Neural cell (in vitro differentiated cells): ENCODE measurements at regions not wholly inside any gene's neighbourhood (a gene's known extent, or its start where the extent isn't known, plus 50 kb on each side); places are given as distances from the start of the nearest gene placed in this dataset.

ENCODE experiments used
- H2AFZ ChIP-seq: fragments of 200-600, 300-800 bp; sonication (generic), shearing (Covaris generic); 2 replicates; pipeline ENCODE4 v1.6.0; 2014; ENCODE audit warnings: low read depth, mild to moderate bottlenecking, antibody characterized with exemption, low read length, moderate library complexity
- H3F3A ChIP-seq: fragments of 200-600 bp; shearing (Covaris generic); 2 replicates; pipeline ENCODE4 v1.6.1; 2016; ENCODE audit warnings: mild to moderate bottlenecking, moderate library complexity, mixed read lengths, antibody characterized with exemption, low read length; ENCODE audit not compliant: insufficient read depth, poor library complexity, severe bottlenecking
- H3K27ac ChIP-seq: fragments of 200-600, 300-800 bp; sonication (generic), shearing (Covaris generic); 2 replicates; pipeline ENCODE4 v1.5.1; 2014; ENCODE audit warnings: mild to moderate bottlenecking, low read length, moderate library complexity
- H3K27me3 ChIP-seq: fragments of 300-800, 200-600 bp; sonication (generic), shearing (Covaris generic); 2 replicates; pipeline ENCODE4 v1.6.0; 2014; ENCODE audit warnings: mild to moderate bottlenecking, low read depth, low read length, moderate library complexity; ENCODE audit not compliant: insufficient read depth
- H3K36me3 ChIP-seq: fragments of 300-800, 200-600 bp; sonication (generic), shearing (Covaris generic); 2 replicates; pipeline ENCODE4 v1.5.1; 2014; ENCODE audit warnings: mild to moderate bottlenecking, antibody characterized with exemption, low read length, moderate library complexity; ENCODE audit not compliant: insufficient read depth
- H3K4me2 ChIP-seq: fragments of 300-800, 200-600 bp; sonication (generic), shearing (Covaris generic); 2 replicates; pipeline ENCODE4 v1.6.0; 2014; ENCODE audit warnings: mild to moderate bottlenecking, low read length
- H3K4me3 ChIP-seq: fragments of 300-800, 200-600 bp; sonication (generic), shearing (Covaris generic); 2 replicates; pipeline ENCODE4 v1.5.1; 2014; ENCODE audit warnings: mild to moderate bottlenecking, low read length, moderate library complexity
- H3K79me2 ChIP-seq: fragments of 200-600 bp; shearing (Covaris generic); replicated peaks from 2 replicates; pipeline ENCODE4 v1.6.0; 2014; ENCODE audit warnings: mild to moderate bottlenecking, low read length, moderate library complexity; ENCODE audit not compliant: insufficient read depth
- H3K9ac ChIP-seq: fragments of 300-800, 200-600 bp; sonication (generic), shearing (Covaris generic); 2 replicates; pipeline ENCODE4 v1.6.1; 2016; ENCODE audit warnings: mild to moderate bottlenecking, low read length, mixed read lengths
- H3K9me2 ChIP-seq: fragments of 200-600 bp; shearing (Covaris generic); 2 replicates; pipeline ENCODE4 v1.6.1; 2016; ENCODE audit warnings: mild to moderate bottlenecking, low read length, mixed read lengths; ENCODE audit not compliant: insufficient read depth
- H3K9me3 ChIP-seq: fragments of 200-600, 300-800 bp; sonication (generic), shearing (Covaris generic); 2 replicates; pipeline ENCODE4 v1.6.1; 2016; ENCODE audit warnings: mild to moderate bottlenecking, mixed run types, low read length, moderate library complexity, mixed read lengths
- H4K20me1 ChIP-seq: fragments of 200-600 bp; shearing (Covaris generic); 2 replicates; pipeline ENCODE4 v1.6.1; 2016; ENCODE audit warnings: mild to moderate bottlenecking, mixed run types; ENCODE audit not compliant: insufficient read depth
- CTCF ChIP-seq: fragments of 450-650 bp; IDR thresholded peaks from 2 replicates; pipeline ENCODE4 v1.5.1; 2014; ENCODE audit warnings: antibody characterized with exemption, mild to moderate bottlenecking, moderate library complexity; ENCODE audit not compliant: poor library complexity, severe bottlenecking
- EP300 ChIP-seq: fragments of 450-650 bp; conservative IDR thresholded peaks from 2 replicates; pipeline ENCODE4 v1.6.1; 2014; ENCODE audit warnings: antibody characterized with exemption, mild to moderate bottlenecking, moderate library complexity; ENCODE audit not compliant: poor library complexity, severe bottlenecking
- EZH2 ChIP-seq: fragments of 200-600, 300-800 bp; shearing (Covaris generic), sonication (generic); IDR thresholded peaks from 2 replicates; pipeline ENCODE4 v1.6.1; 2014; ENCODE audit warnings: antibody characterized with exemption, low read length, borderline replicate concordance, mild to moderate bottlenecking; ENCODE audit not compliant: insufficient read depth, poor library complexity, severe bottlenecking
- MXI1 ChIP-seq: fragments of 450-650 bp; conservative IDR thresholded peaks from 2 replicates; pipeline ENCODE4 v1.6.1; 2014; ENCODE audit warnings: antibody characterized with exemption, mild to moderate bottlenecking; ENCODE audit not compliant: poor library complexity, severe bottlenecking
- POLR2AphosphoS5 ChIP-seq: IDR thresholded peaks from 2 replicates; pipeline ENCODE4 v1.6.1; 2012
- RAD21 ChIP-seq: fragments of 450-650 bp; conservative IDR thresholded peaks from 2 replicates; pipeline ENCODE4 v1.6.1; 2014; ENCODE audit warnings: antibody characterized with exemption, mild to moderate bottlenecking, moderate library complexity
- REST ChIP-seq: IDR thresholded peaks from 2 replicates; pipeline ENCODE4 v1.6.1; 2012; ENCODE audit warnings: borderline replicate concordance
- SMC3 ChIP-seq: fragments of 450-650 bp; conservative IDR thresholded peaks from 2 replicates; pipeline ENCODE4 v1.6.1; 2014; ENCODE audit warnings: antibody characterized with exemption, mild to moderate bottlenecking, moderate library complexity; ENCODE audit not compliant: poor library complexity
- TAF1 ChIP-seq: IDR thresholded peaks from 2 replicates; pipeline ENCODE4 v1.6.1; 2012; ENCODE audit warnings: low read depth

- Histone ChIP-seq H2AFZ (no peak overlapping the region), H3K9ac (no peak overlapping the region), H3K4me2 (no peak overlapping the region), H3K9me2 (no peaks in the 10 kb centered on the region), H3K9me3 (no peaks in the 10 kb centered on the region), H3K27me3 (no peaks in the 10 kb centered on the region), H3K36me3 (no peaks in the 10 kb centered on the region), H3K4me3 (no peak overlapping the region), H3F3A (no peaks in the 10 kb centered on the region), H4K20me1 (no peaks in the 10 kb centered on the region), H3K79me2 (no peaks in the 10 kb centered on the region), H3K27ac (no peak overlapping the region)
- TF ChIP-seq EP300 = no peak
- TF ChIP-seq EZH2 = no peak
- TF ChIP-seq RAD21 = no peak
- no peak for TF ChIP-seq CTCF
- TF ChIP-seq SMC3 = no peak
- TF ChIP-seq POLR2AphosphoS5 = no peak
- TF ChIP-seq MXI1 = no peak
- no peak for TF ChIP-seq REST
- no peak for TF ChIP-seq TAF1
These were observed 204.4 kb downstream of the RPS29 start for GRCh38 chr14:49381778-49382177.

- H3K4me3 ChIP-seq = no peak overlapping the region
- H3K9me3 ChIP-seq = no peaks in the 10 kb centered on the region
- H3F3A ChIP-seq = no peaks in the 10 kb centered on the region
- H3K9me2 ChIP-seq = no peaks in the 10 kb centered on the region
- H2AFZ ChIP-seq = no peak overlapping the region
- H4K20me1 ChIP-seq = no peaks in the 10 kb centered on the region
- no peak overlapping the region for H3K4me2 ChIP-seq
- H3K36me3 ChIP-seq = no peaks in the 10 kb centered on the region
- TF ChIP-seq CTCF (no peak), EP300 (no peak)
- H3K79me2 ChIP-seq = no peaks in the 10 kb centered on the region
- no peak overlapping the region for H3K27ac ChIP-seq
- no peaks in the 10 kb centered on the region for H3K27me3 ChIP-seq
- H3K9ac ChIP-seq = no peak overlapping the region
These were observed 218.5 kb downstream of the RPS29 start for GRCh38 chr14:49367696-49368095.
